Nephron progenitor cell (in vitro differentiated cells): ENCODE measurements at regions not wholly inside any gene's neighbourhood (a gene's known extent, or its start where the extent isn't known, plus 50 kb on each side); places are given as distances from the start of the nearest gene placed in this dataset.

Experiments
- DNase-seq: peaks from one replicate; pipeline ENCODE4 v3.0.0; 2021
- H3K27ac Mint-ChIP-seq: 2 replicates; pipeline ENCODE4 v1.8.0; 2021; ENCODE audit warnings: mild to moderate bottlenecking, moderate library complexity, mixed read lengths
- H3K27me3 Mint-ChIP-seq: 2 replicates; pipeline ENCODE4 v1.8.0; 2021; ENCODE audit warnings: mild to moderate bottlenecking, low read depth, mixed read lengths; ENCODE audit not compliant: poor library complexity
- H3K36me3 Mint-ChIP-seq: 2 replicates; pipeline ENCODE4 v1.8.0; 2021; ENCODE audit warnings: low read depth, mixed read lengths
- H3K4me1 Mint-ChIP-seq: 2 replicates; pipeline ENCODE4 v1.8.0; 2021; ENCODE audit warnings: mixed read lengths
- H3K4me3 Mint-ChIP-seq: 2 replicates; pipeline ENCODE4 v1.8.0; 2021; ENCODE audit warnings: mild to moderate bottlenecking, moderate library complexity, mixed read lengths
- H3K9me3 Mint-ChIP-seq: 2 replicates; pipeline ENCODE4 v1.8.0; 2021; ENCODE audit warnings: mild to moderate bottlenecking, moderate library complexity, mixed read lengths
- TF ChIP-seq, protein P1 (sequence below): fragments of 200-600 bp; sonication (generic); IDR thresholded peaks from 2 replicates; pipeline ENCODE4 v1.5.0; 2021; ENCODE audit warnings: antibody characterized with exemption

DNA sequence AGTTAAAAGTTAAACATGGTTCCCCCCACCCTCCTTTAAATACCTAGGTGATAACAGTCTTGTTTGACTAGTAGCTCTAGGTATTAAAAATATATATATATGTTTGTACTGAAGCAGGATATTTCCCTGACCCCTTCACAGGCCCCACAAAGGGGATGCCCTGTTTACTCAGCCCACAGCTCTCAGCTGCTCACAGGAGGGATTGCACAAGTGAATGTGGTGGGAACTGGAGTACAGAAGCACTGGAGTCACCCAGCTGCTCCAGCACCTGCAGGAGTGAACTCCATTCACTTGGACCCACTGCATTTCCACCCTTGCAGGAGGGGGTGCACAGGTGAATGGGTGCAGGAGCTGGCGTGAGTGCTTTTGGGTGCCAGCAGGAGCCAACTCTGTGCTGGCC, 99.3 kb upstream of the TLR3 start:
- Mint-ChIP-seq H3K4me1 (peaks cover 13% of the 10 kb centered on the region), H3K4me3 (no peak overlapping the region), H3K27me3 (peaks cover 8% of the 10 kb centered on the region), H3K27ac (no peak overlapping the region), H3K9me3 (peaks cover 20% of the 10 kb centered on the region), H3K36me3 (no peaks in the 10 kb centered on the region)
- DNase-seq = no peak
- TF ChIP-seq, protein P1, sequence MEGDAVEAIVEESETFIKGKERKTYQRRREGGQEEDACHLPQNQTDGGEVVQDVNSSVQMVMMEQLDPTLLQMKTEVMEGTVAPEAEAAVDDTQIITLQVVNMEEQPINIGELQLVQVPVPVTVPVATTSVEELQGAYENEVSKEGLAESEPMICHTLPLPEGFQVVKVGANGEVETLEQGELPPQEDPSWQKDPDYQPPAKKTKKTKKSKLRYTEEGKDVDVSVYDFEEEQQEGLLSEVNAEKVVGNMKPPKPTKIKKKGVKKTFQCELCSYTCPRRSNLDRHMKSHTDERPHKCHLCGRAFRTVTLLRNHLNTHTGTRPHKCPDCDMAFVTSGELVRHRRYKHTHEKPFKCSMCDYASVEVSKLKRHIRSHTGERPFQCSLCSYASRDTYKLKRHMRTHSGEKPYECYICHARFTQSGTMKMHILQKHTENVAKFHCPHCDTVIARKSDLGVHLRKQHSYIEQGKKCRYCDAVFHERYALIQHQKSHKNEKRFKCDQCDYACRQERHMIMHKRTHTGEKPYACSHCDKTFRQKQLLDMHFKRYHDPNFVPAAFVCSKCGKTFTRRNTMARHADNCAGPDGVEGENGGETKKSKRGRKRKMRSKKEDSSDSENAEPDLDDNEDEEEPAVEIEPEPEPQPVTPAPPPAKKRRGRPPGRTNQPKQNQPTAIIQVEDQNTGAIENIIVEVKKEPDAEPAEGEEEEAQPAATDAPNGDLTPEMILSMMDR = no peak

DNA sequence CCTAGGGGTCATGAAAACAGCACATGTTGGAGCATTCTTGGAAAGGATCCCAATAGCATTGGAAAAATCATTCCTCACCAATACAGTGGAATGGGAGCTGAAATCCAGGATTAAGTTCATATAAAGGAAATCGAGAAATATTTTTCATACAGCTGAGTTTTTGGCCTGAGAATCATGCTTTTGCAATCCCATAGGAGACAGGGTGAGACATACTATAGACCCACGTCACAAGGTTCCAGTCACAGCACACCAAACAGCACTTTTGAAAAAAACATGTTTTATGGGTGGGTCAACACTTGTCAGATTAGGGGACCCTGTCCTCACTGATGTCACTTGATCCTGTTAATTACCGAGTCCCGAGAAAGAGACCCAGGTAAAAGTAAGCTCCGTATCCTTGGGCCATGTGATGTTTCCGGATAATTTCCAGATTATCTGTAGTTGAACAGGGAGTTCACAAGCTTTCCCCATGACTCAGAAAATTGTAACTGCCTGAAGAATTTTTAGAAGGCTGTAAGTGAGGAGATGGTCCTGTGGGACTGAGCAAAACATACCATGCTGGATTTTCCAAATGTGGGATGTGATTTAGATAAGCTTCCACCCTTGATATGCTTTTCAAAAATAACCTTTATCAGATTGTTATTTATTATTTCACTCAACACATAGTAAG, 80.9 kb upstream of the TLR3 start:
- Mint-ChIP-seq H3K27ac (no peak overlapping the region), H3K4me1 (peaks cover 13% of the 10 kb centered on the region), H3K27me3 (peaks cover 3% of the 10 kb centered on the region), H3K4me3 (no peak overlapping the region), H3K9me3 (peaks cover 31% of the 10 kb centered on the region), H3K36me3 (peaks cover 6% of the 10 kb centered on the region)
- TF ChIP-seq, protein P1 = no peak
- no peak for DNase-seq

DNA sequence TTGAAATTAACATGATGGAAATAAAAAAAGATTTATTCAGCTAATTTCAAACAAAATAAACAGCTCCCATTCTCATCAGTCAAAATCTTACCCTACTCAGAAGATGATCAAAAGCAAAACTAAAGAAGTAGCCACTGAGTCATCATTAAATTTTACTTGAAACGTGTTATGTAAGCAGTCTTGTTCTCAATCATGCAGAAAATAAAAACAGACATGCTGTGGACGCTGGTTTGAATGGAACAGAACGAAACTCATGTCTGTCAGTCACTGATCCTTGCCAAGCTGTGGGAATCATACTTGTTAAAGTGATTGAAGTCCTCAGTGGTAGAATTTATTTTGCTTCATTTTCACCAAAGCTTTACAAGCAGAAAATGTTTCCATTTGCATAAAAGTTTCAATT, 77.2 kb upstream of the TLR3 start:
- Mint-ChIP-seq H3K27ac (no peak overlapping the region), H3K4me1 (peaks cover 13% of the 10 kb centered on the region), H3K4me3 (no peak overlapping the region), H3K36me3 (no peaks in the 10 kb centered on the region), H3K27me3 (peaks cover 4% of the 10 kb centered on the region), H3K9me3 (peaks cover 6% of the 10 kb centered on the region)
- DNase-seq = no peak
- TF ChIP-seq, protein P1 = no peak

DNA sequence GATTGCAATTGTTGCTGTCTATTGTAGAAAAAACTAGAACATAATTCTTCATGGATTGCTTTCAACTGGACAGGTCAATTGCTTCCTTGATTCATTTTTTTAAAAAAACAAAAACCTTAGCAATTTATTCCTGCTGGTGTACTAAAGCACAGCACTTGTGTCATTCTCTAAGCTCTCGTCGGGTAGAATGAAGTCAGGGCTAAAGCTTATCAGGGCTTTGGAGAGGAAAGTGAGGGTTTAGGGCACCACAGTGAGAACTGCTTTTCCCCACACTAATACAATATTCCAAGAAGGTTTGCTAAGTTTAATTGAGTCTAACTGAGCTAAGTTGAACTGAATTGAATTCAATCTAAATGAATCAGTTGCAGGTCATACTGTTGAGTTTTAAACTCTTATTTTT, 76.4 kb upstream of the TLR3 start:
- Mint-ChIP-seq H3K4me3 (no peak overlapping the region), H3K27ac (no peak overlapping the region), H3K9me3 (peaks cover 6% of the 10 kb centered on the region), H3K36me3 (no peaks in the 10 kb centered on the region), H3K27me3 (peaks cover 4% of the 10 kb centered on the region), H3K4me1 (peaks cover 13% of the 10 kb centered on the region)
- no peak for DNase-seq
- TF ChIP-seq, protein P1 = no peak

DNA sequence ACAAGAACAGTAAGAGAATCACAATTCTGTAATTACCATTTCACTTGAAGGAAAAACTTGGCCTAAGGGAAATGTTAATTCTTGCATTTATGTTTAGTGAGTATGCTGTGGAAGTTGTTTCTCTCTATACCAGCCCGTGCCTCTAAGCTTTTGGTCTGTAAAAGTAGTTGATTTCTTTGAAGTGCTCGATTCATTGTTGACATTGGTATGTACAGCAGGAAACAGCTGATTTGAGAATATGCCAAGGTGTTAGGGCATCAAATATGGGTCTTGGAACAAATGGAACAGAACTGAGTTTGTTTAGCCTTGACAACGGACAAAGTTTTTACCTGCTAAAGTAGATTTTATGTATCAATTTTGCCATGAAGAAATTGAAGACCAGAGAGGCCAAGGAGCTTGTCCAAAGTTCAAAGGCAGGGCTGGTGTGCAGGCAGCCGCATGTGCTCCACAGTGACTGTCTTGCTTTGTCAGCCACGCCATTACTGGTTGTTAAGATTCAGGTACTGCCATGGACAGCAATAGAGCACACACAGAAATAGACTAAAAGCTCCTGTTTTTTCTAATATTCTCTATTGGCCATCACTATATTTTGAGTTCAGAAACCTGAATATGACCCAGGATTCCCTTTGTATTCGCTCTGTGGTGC, 75.5 kb upstream of the TLR3 start:
- DNase-seq = no peak
- Mint-ChIP-seq H3K4me1 (peaks cover 5% of the 10 kb centered on the region), H3K27me3 (peaks cover 4% of the 10 kb centered on the region), H3K27ac (no peak overlapping the region), H3K9me3 (peaks cover 6% of the 10 kb centered on the region), H3K4me3 (no peak overlapping the region), H3K36me3 (no peaks in the 10 kb centered on the region)
- TF ChIP-seq, protein P1 = no peak

DNA sequence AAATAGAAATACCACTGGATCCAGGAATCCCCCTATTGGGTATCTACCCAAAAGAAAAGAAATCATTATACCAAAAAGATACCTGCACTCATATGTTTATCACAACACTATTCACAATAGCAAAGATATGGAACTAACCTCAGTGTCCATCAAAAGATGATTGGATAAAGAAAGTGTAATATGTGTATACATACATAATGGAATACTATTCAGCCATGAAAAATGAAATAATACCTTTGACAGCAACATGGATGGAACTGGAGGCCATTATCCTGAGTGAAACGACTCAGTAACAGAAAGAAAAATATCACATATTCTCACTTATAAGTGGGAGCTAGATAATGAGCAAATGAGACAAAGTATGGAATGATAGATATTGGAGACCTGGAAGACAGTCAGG, 74.2 kb upstream of the TLR3 start:
- TF ChIP-seq, protein P1 = no peak
- DNase-seq = no peak
- H3K27me3 Mint-ChIP-seq = peaks cover 4% of the 10 kb centered on the region
- H3K9me3 Mint-ChIP-seq = peaks cover 6% of the 10 kb centered on the region
- peaks cover 11% of the 10 kb centered on the region for H3K4me1 Mint-ChIP-seq
- H3K36me3 Mint-ChIP-seq = no peaks in the 10 kb centered on the region
- no peak overlapping the region for H3K4me3 Mint-ChIP-seq
- H3K27ac Mint-ChIP-seq = no peak overlapping the region
